ENCODE measurements at regions not wholly inside any gene's neighbourhood (a gene's known extent, or its start where the extent isn't known, plus 50 kb on each side); places are given as distances from the start of the nearest gene placed in this dataset.

DNA sequence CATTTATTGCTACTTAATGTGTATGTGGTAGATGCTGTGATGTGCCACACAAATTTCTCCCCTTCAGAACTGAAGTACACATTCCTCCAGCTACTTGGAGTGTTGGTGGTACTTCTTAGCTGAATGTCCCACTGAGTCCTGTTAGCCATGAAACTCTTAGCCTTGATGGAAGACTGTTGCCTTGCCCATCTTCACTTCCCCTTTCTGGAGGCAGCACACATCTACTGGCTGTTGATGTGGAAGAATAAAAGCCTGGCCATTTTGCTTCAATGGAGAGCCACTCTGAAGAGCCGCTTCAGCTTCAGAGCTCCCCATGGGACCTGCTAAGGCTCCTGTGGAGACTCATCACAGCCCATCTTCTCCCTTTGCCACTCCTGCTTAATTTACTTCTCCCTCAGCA is 157.7 kb upstream of the PITX2 start:
- intact Hi-C loops (cut with micrococcal nuclease; ENCODE audit: unreplicated experiment) = no loop called here
- Histone ChIP-seq H3K27ac (ENCODE audit: low read length) (no peak overlapping the region), H3K4me1 (ENCODE audit: control insufficient read depth, insufficient read depth, low read length) (no peaks in the 10 kb centered on the region), H3K4me3 (ENCODE audit: low read depth in 2 of 2, low read length in 2 of 2) (no peak overlapping the region), H3K9me3 (ENCODE audit: control insufficient read depth, insufficient read depth, low read depth, low read length) (no peaks in the 10 kb centered on the region), H3K36me3 (ENCODE audit: control insufficient read depth, insufficient read depth, low read length) (no peaks in the 10 kb centered on the region), H3K27me3 (ENCODE audit: control insufficient read depth, insufficient read depth, low read length) (no peaks in the 10 kb centered on the region)
- BruUV-seq (replicated peaks) = no TSS peak
- in situ Hi-C loops (cut with HindIII; ENCODE audit: low pct_unique_long_range_greater_than_20kb, low sequenced_read_pairs) = no loop called here
- ATAC-seq (no peak), DNase-seq (ENCODE audit: low read depth, low spot score) (no peak)
- TF ChIP-seq, protein P1, sequence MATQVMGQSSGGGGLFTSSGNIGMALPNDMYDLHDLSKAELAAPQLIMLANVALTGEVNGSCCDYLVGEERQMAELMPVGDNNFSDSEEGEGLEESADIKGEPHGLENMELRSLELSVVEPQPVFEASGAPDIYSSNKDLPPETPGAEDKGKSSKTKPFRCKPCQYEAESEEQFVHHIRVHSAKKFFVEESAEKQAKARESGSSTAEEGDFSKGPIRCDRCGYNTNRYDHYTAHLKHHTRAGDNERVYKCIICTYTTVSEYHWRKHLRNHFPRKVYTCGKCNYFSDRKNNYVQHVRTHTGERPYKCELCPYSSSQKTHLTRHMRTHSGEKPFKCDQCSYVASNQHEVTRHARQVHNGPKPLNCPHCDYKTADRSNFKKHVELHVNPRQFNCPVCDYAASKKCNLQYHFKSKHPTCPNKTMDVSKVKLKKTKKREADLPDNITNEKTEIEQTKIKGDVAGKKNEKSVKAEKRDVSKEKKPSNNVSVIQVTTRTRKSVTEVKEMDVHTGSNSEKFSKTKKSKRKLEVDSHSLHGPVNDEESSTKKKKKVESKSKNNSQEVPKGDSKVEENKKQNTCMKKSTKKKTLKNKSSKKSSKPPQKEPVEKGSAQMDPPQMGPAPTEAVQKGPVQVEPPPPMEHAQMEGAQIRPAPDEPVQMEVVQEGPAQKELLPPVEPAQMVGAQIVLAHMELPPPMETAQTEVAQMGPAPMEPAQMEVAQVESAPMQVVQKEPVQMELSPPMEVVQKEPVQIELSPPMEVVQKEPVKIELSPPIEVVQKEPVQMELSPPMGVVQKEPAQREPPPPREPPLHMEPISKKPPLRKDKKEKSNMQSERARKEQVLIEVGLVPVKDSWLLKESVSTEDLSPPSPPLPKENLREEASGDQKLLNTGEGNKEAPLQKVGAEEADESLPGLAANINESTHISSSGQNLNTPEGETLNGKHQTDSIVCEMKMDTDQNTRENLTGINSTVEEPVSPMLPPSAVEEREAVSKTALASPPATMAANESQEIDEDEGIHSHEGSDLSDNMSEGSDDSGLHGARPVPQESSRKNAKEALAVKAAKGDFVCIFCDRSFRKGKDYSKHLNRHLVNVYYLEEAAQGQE (IDR thresholded peaks at IDR 0.05; ENCODE audit: insufficient read depth in 1 of 2, low read depth in 2 of 2, low read length in 1 of 2) = no peak
- TF ChIP-seq, protein P2, sequence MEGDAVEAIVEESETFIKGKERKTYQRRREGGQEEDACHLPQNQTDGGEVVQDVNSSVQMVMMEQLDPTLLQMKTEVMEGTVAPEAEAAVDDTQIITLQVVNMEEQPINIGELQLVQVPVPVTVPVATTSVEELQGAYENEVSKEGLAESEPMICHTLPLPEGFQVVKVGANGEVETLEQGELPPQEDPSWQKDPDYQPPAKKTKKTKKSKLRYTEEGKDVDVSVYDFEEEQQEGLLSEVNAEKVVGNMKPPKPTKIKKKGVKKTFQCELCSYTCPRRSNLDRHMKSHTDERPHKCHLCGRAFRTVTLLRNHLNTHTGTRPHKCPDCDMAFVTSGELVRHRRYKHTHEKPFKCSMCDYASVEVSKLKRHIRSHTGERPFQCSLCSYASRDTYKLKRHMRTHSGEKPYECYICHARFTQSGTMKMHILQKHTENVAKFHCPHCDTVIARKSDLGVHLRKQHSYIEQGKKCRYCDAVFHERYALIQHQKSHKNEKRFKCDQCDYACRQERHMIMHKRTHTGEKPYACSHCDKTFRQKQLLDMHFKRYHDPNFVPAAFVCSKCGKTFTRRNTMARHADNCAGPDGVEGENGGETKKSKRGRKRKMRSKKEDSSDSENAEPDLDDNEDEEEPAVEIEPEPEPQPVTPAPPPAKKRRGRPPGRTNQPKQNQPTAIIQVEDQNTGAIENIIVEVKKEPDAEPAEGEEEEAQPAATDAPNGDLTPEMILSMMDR (IDR thresholded peaks at IDR 0.05) = no peak
- TF ChIP-seq SIN3A (IDR thresholded peaks at IDR 0.05; ENCODE audit: borderline replicate concordance, insufficient read depth, low read depth, low read length) (no peak), TCF7L2 (IDR thresholded peaks at IDR 0.05; ENCODE audit: low read depth, low read length) (no peak), POLR2AphosphoS5 (IDR thresholded peaks at IDR 0.05; ENCODE audit: low read depth, low read length) (no peak)
- POLR2A ChIA-PET = no interaction called here
- CTCF ChIA-PET = no interaction called here

DNA sequence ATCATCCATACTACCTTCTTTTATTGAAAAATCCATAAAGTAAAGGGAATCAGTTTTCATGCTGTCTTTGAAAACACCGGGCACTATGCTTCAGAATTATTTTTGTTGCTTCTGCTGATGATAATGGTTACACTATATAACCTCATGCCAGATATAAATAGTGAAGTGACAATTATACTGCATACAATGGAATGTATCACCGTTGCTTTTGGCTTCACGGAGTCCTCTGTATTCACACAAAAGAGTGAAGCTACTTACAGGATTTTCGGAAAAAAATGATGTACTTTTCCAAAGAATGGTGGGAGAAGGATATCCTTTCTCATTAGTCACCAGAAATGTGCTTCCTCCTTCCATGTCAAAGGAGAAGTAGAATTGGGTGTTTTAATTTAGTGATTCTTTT is 159.1 kb upstream of the PITX2 start:
- intact Hi-C loops (cut with micrococcal nuclease; ENCODE audit: unreplicated experiment) (no loop called here), in situ Hi-C loops (cut with HindIII; ENCODE audit: low pct_unique_long_range_greater_than_20kb, low sequenced_read_pairs) (no loop called here)
- POLR2A ChIA-PET = no interaction called here
- H3K9me3 ChIP-seq (ENCODE audit: control insufficient read depth, insufficient read depth, low read depth, low read length) = no peaks in the 10 kb centered on the region
- TF ChIP-seq POLR2AphosphoS5 (IDR thresholded peaks at IDR 0.05; ENCODE audit: low read depth, low read length) (no peak), TCF7L2 (IDR thresholded peaks at IDR 0.05; ENCODE audit: low read depth, low read length) (no peak), SIN3A (IDR thresholded peaks at IDR 0.05; ENCODE audit: borderline replicate concordance, insufficient read depth, low read depth, low read length) (no peak)
- TF ChIP-seq, protein P1 (IDR thresholded peaks at IDR 0.05; ENCODE audit: insufficient read depth in 1 of 2, low read depth in 2 of 2, low read length in 1 of 2) = no peak
- TF ChIP-seq, protein P2 (IDR thresholded peaks at IDR 0.05) = no peak
- no peaks in the 10 kb centered on the region for H3K27me3 ChIP-seq (ENCODE audit: control insufficient read depth, insufficient read depth, low read length)
- no TSS peak for BruUV-seq (replicated peaks)
- no peak for DNase-seq (ENCODE audit: low read depth, low spot score)
- H3K36me3 ChIP-seq (ENCODE audit: control insufficient read depth, insufficient read depth, low read length) = no peaks in the 10 kb centered on the region
- no peak for ATAC-seq
- H3K27ac ChIP-seq (ENCODE audit: low read length) = no peak overlapping the region
- no peak overlapping the region for H3K4me3 ChIP-seq (ENCODE audit: low read depth in 2 of 2, low read length in 2 of 2)
- CTCF ChIA-PET = no interaction called here
- no peaks in the 10 kb centered on the region for H3K4me1 ChIP-seq (ENCODE audit: control insufficient read depth, insufficient read depth, low read length)
